RWPE2 (cell line): ENCODE measurements at regions not wholly inside any gene's neighbourhood (a gene's known extent, or its start where the extent isn't known, plus 50 kb on each side); places are given as distances from the start of the nearest gene placed in this dataset.

Experiments used
- ATAC-seq: fragments of 200-7000 bp; cut with Tn5 transposase; 3 replicates; pipeline ENCODE4 v1.9.1; 2021; ENCODE audit warnings: low read depth
- DNase-seq: peaks from one replicate; pipeline ENCODE4 v3.0.0-alpha.2; 2020; ENCODE audit warnings: low spot score
- H3K27ac ChIP-seq: fragments of 450-650 bp; 2 replicates; pipeline ENCODE4 v1.5.1; 2017; ENCODE audit warnings: mild to moderate bottlenecking; ENCODE audit not compliant: poor library complexity, severe bottlenecking
- H3K27me3 ChIP-seq: fragments of 250-450 bp; sonication (Bioruptor Pico); 2 replicates; pipeline ENCODE4 v1.5.1; 2021; ENCODE audit warnings: mild to moderate bottlenecking, moderate library complexity; ENCODE audit not compliant: insufficient read depth, poor library complexity, severe bottlenecking
- H3K36me3 ChIP-seq: fragments of 250-450 bp; sonication (Bioruptor Pico); 2 replicates; pipeline ENCODE4 v1.5.1; 2020; ENCODE audit warnings: low read depth, mild to moderate bottlenecking, moderate library complexity
- H3K4me1 ChIP-seq: fragments of 250-450 bp; sonication (Bioruptor Pico); 2 replicates; pipeline ENCODE4 v1.5.1; 2021; ENCODE audit warnings: mild to moderate bottlenecking, moderate library complexity; ENCODE audit not compliant: insufficient read depth, poor library complexity, severe bottlenecking
- H3K4me3 ChIP-seq: fragments of 250-450 bp; sonication (Bioruptor Pico); 2 replicates; pipeline ENCODE4 v1.5.1; 2021; ENCODE audit warnings: mild to moderate bottlenecking, moderate library complexity; ENCODE audit not compliant: severe bottlenecking
- H3K9me3 ChIP-seq: fragments of 250-450 bp; sonication (Bioruptor Pico); 2 replicates; pipeline ENCODE4 v1.5.1; 2021; ENCODE audit warnings: mild to moderate bottlenecking, moderate library complexity; ENCODE audit not compliant: severe bottlenecking
- TF ChIP-seq, protein P1 (sequence below): fragments of 450-650 bp; IDR thresholded peaks from one replicate; pipeline ENCODE4 v1.5.1; 2017; ENCODE audit warnings: mild to moderate bottlenecking, moderate library complexity; ENCODE audit not compliant: poor library complexity, severe bottlenecking

DNA sequence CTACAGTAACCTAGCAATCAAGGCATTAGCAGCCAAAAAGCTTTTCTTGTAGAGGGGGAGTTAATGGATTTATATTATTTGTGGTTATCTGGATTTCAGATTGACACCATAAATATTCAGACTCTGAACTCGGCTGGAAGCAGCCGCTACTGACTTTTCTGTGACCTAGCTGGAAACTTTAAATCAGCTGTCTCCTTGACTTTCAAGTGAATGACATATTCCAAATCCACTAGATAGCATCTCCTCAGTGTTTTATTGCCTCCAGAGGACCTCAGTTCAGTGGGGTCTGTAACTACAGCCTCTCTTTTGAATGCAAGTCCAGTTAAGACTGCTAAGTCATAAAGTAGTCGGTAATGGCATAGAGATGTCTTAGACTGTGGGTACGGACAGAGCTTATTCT lies 448.5 kb downstream of the NUF2 start:
- Histone ChIP-seq H3K36me3 (no peaks in the 10 kb centered on the region), H3K27ac (no peak overlapping the region), H3K4me1 (no peaks in the 10 kb centered on the region), H3K9me3 (no peaks in the 10 kb centered on the region), H3K27me3 (no peaks in the 10 kb centered on the region), H3K4me3 (no peak overlapping the region)
- ATAC-seq (no peak), DNase-seq (no peak)
- TF ChIP-seq, protein P1, sequence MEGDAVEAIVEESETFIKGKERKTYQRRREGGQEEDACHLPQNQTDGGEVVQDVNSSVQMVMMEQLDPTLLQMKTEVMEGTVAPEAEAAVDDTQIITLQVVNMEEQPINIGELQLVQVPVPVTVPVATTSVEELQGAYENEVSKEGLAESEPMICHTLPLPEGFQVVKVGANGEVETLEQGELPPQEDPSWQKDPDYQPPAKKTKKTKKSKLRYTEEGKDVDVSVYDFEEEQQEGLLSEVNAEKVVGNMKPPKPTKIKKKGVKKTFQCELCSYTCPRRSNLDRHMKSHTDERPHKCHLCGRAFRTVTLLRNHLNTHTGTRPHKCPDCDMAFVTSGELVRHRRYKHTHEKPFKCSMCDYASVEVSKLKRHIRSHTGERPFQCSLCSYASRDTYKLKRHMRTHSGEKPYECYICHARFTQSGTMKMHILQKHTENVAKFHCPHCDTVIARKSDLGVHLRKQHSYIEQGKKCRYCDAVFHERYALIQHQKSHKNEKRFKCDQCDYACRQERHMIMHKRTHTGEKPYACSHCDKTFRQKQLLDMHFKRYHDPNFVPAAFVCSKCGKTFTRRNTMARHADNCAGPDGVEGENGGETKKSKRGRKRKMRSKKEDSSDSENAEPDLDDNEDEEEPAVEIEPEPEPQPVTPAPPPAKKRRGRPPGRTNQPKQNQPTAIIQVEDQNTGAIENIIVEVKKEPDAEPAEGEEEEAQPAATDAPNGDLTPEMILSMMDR: no peak

DNA sequence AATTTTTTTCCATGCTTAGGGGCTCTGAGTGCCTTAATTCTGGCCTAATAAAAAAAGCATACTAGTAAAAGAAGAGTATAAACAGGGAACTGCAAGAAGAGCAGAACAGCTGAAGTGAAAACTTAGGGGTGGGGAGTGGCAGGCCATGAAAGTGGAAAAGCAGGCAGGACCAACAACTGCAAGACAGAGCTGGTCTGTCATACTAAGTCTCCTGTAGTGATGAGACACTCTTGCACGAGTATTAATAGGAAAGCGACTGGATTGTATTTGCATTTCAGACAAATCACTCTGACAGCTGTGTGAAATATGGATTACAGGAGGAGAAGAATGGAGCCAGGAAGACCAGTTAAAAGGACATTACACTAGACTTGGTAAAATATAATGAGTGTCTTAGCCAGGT lies 449.9 kb downstream of the NUF2 start:
- Histone ChIP-seq H3K4me3 (no peak overlapping the region), H3K27me3 (no peaks in the 10 kb centered on the region), H3K4me1 (no peaks in the 10 kb centered on the region), H3K27ac (no peak overlapping the region), H3K9me3 (no peaks in the 10 kb centered on the region), H3K36me3 (no peaks in the 10 kb centered on the region)
- TF ChIP-seq, protein P1: no peak
- DNase-seq (no peak), ATAC-seq (no peak)

DNA sequence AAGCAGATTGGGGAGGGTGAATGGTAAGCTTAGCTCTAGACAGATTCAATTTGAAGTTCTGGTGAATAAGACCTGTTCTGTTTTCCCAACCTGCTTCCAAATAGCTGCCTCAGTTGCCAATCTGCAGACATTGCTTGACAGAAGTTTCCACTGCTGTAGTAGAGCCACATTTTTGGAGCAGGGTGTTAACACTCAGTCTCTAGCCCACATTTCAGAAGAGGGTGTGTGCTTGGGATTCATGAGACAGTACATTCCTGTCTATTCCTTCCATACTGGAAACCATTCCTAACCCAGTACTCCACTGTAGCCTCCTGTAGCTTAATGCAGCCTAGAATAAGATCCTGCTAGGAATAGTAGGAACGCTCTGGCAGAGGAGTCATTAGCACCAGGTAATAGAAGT lies 450.5 kb downstream of the NUF2 start:
- DNase-seq (no peak), ATAC-seq (no peak; the same call in 2 of the 3 replicates)
- TF ChIP-seq, protein P1: no peak
- no peaks in the 10 kb centered on the region for H3K36me3 ChIP-seq
- no peaks in the 10 kb centered on the region for H3K27me3 ChIP-seq
- H3K27ac ChIP-seq: no peak overlapping the region
- no peaks in the 10 kb centered on the region for H3K4me1 ChIP-seq
- no peaks in the 10 kb centered on the region for H3K9me3 ChIP-seq
- H3K4me3 ChIP-seq: no peak overlapping the region

DNA sequence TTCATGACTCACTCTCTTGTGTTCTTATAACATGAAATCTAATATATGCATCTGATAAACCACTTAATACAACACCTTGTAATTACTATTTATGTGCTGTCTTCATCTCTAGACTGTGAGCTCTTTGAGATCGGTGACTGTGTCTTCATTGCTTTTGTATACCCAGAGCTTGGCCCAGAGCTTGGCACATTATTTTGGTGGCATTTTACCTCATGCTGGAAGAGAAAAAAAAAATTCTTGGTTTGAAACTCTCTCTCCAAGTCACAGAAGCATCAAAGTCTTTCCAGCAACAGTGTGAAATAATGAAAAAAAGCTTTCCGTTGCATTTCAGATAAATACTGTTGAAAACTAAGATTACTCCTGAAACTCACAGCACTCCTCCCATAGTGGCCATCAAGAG lies 451.6 kb downstream of the NUF2 start:
- H3K4me3 ChIP-seq: no peak overlapping the region

DNA sequence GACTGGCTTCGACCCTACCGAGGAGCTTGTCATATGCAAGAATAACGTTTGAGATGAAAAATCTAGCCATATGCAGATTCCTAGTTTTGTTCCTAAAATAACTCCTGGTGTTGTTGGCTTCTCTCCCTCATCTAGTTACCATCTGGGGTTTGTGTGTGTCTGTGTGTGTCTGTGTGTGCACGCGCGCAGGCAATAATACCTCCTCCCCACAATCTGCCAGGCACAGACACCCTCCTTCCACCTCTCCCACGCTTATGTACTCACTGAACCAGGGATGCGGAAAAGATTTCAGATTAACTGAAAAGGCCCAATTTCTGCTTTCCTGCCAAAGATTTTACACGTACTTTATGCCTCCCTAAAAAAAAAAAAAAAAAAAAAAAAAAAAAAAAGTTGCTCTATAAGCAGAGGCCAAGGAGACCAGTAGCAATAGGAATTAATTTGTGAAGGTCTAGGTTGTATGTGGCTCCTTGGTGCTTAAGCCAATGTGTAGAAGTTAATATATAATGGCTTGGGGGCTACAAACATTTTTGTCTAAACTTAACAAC lies 452.7 kb downstream of the NUF2 start:
- no peaks in the 10 kb centered on the region for H3K4me1 ChIP-seq
- H3K27me3 ChIP-seq: no peaks in the 10 kb centered on the region
- TF ChIP-seq, protein P1: no peak
- H3K36me3 ChIP-seq: no peaks in the 10 kb centered on the region
- H3K27ac ChIP-seq: no peak overlapping the region
- peaks cover 2% of the 10 kb centered on the region for H3K9me3 ChIP-seq
- ATAC-seq (no peak), DNase-seq (no peak)
- no peak overlapping the region for H3K4me3 ChIP-seq

More for the DNA sequence above, 451.6 kb downstream of the NUF2 start:
- no peaks in the 10 kb centered on the region for H3K36me3 ChIP-seq
- TF ChIP-seq, protein P1: no peak
- H3K4me1 ChIP-seq: no peaks in the 10 kb centered on the region
- H3K9me3 ChIP-seq: peaks cover 2% of the 10 kb centered on the region
- no peaks in the 10 kb centered on the region for H3K27me3 ChIP-seq
- H3K27ac ChIP-seq: no peak overlapping the region
- DNase-seq (no peak), ATAC-seq (no peak)
